ENCODE measurements at regions not wholly inside any gene's neighbourhood (a gene's known extent, or its start where the extent isn't known, plus 50 kb on each side); places are given as distances from the start of the nearest gene placed in this dataset.

DNA sequence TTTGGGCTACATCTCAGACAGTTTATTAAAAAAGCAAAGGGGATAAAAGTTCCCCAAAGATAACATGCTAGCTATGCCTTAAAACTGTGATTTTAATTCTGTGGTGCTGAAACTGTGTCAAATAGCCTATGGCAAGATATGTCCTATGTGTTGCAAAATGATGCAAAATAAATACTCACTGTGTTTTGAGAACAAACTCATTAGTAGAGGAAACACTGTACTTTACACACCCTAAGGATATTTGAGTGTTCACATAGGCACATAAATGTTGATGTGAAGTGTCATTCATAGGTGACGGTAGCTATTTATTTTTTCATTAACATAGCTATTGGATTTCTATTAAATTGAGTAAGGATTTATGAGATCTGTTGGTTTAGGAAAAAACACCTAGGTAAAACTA is 351.9 kb downstream of the FAT4 start:
- no peak for TF ChIP-seq ZFX (IDR thresholded peaks at IDR 0.05; ENCODE audit: borderline replicate concordance)
- TF ChIP-seq, protein P1, sequence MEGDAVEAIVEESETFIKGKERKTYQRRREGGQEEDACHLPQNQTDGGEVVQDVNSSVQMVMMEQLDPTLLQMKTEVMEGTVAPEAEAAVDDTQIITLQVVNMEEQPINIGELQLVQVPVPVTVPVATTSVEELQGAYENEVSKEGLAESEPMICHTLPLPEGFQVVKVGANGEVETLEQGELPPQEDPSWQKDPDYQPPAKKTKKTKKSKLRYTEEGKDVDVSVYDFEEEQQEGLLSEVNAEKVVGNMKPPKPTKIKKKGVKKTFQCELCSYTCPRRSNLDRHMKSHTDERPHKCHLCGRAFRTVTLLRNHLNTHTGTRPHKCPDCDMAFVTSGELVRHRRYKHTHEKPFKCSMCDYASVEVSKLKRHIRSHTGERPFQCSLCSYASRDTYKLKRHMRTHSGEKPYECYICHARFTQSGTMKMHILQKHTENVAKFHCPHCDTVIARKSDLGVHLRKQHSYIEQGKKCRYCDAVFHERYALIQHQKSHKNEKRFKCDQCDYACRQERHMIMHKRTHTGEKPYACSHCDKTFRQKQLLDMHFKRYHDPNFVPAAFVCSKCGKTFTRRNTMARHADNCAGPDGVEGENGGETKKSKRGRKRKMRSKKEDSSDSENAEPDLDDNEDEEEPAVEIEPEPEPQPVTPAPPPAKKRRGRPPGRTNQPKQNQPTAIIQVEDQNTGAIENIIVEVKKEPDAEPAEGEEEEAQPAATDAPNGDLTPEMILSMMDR (IDR thresholded peaks at IDR 0.05), result no peak
- no peak overlapping the region for H3K27ac ChIP-seq

- H3K27ac ChIP-seq, result no peak overlapping the region
- TF ChIP-seq, protein P1 (IDR thresholded peaks at IDR 0.05), result no peak
- no peak for TF ChIP-seq ZFX (IDR thresholded peaks at IDR 0.05; ENCODE audit: borderline replicate concordance)
Observed at GRCh38 chr4:125676156-125676555, 361.4 kb downstream of the FAT4 start.

GRCh38 chr4:125676583-125676982 is 361.8 kb downstream of the FAT4 start:
- TF ChIP-seq ZFX (IDR thresholded peaks at IDR 0.05; ENCODE audit: borderline replicate concordance), result no peak
- TF ChIP-seq, protein P1 (IDR thresholded peaks at IDR 0.05), result no peak
- H3K27ac ChIP-seq, result no peak overlapping the region

- TF ChIP-seq, protein P1 (IDR thresholded peaks at IDR 0.05), result no peak
- no peak for TF ChIP-seq ZFX (IDR thresholded peaks at IDR 0.05; ENCODE audit: borderline replicate concordance)
Observed at GRCh38 chr4:125677665-125678307, 363.0 kb downstream of the FAT4 start.

DNA sequence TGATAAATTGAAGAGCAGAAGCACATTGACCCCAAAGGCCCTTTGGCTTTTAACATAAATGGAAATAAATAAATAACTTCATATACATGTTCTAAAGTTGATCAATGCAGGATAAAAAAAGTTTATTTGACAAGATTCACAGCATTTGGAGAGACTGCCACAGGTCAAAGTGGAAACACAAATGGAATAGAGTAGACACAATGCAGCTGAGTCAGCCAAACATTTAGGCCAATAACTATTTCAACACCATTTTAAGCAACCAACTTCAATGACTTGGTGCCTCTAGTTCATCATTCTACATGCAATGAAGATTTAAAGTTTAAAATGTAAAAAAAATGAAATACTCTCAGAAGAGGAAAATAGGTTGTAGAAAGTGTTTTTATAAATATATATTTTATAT is 365.2 kb downstream of the FAT4 start:
- no peak for TF ChIP-seq ZFX (IDR thresholded peaks at IDR 0.05; ENCODE audit: borderline replicate concordance)
- TF ChIP-seq, protein P1 (IDR thresholded peaks at IDR 0.05), result no peak
- H3K27ac ChIP-seq, result no peak overlapping the region

More at GRCh38 chr4:125677665-125678307, 363.0 kb downstream of the FAT4 start:
- no peak overlapping the region for H3K27ac ChIP-seq

DNA sequence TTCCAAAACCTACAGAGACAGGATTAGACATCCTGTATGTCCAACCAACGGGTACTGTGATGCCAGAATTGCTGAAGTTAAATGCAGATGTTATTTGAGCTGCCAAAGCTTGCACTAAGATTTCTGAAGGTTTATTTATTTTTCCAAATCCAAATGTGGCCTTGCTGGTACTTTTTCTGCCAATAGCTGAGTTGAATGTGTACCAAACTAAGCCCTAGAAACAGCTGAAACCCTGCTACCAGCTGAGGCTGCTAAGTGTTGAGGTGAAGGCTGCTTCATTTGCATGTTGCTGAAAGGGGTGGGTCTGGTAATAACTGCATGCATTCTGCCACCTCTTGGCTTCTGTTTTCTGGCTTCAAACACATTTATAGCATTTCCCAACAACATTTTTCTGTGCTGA is 366.5 kb downstream of the FAT4 start:
- no peak overlapping the region for H3K27ac ChIP-seq

DNA sequence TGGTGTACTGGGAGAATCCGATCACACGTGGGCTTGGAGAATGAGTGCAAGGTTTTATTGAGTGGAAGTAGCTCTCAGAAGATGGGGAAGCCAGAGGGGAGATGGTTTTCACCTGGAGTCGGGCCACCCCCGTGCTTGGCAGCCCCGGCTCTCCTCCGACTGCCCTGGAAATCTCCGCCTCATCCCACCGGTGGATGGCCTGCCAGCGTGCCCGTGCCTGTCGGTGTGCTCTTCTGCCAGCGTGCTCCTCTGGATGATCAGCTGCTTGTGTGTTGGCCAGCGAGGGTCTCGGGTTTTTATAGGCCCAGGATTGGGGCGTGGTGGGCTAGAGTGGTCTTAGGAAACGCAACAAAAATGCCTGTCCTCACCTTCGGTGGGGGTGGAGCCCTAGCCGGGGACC is 368.0 kb downstream of the FAT4 start:
- no peak for TF ChIP-seq ZFX (IDR thresholded peaks at IDR 0.05; ENCODE audit: borderline replicate concordance)
- TF ChIP-seq, protein P1 (IDR thresholded peaks at IDR 0.05), result no peak
- no peak overlapping the region for H3K27ac ChIP-seq

More for the DNA sequence above, 366.5 kb downstream of the FAT4 start:
- TF ChIP-seq ZFX (IDR thresholded peaks at IDR 0.05; ENCODE audit: borderline replicate concordance), result no peak
- TF ChIP-seq, protein P1 (IDR thresholded peaks at IDR 0.05), result no peak

All from 22Rv1 (cell line).